Adrenal gland (tissue), 9 donors: ENCODE measurements at regions not wholly inside any gene's neighbourhood (a gene's known extent, or its start where the extent isn't known, plus 50 kb on each side); places are given as distances from the start of the nearest gene placed in this dataset.
"Not testable (repeated sequence)": the region's sequence is repeated elsewhere in the genome, so short reads cannot be mapped to it uniquely, and the experiment has no call there.

Experiments
- DNase-seq, 7 donors: peaks; one replicate each; pipeline ENCODE4 v3.0.0-alpha.2; 2019 to 2020
- H3K27ac ChIP-seq, 5 donors: fragments of 200-600 bp; sonication (generic) in 4 of 5; 1 replicate in 3 of 5; 2 replicates in 2 of 5; pipeline versions ENCODE4 v1.5.1 to v1.8.0; 2016 to 2020; ENCODE audit warnings: mild to moderate bottlenecking in 1 of 5
- H3K27me3 ChIP-seq: fragments of 200-600 bp; 2 replicates; pipeline ENCODE4 v1.8.0; 2021
- H3K36me3 ChIP-seq, 2 donors: fragments of 200-600 bp; replicated peaks in 1 of 2; 1 replicate in 1 of 2; 2 replicates in 1 of 2; pipeline versions ENCODE4 v1.5.1 to v1.8.0; 2018 to 2022
- H3K4me1 ChIP-seq, 2 donors: fragments of 200-600 bp; replicated peaks in 1 of 2; 1 replicate in 1 of 2; 2 replicates in 1 of 2; pipeline versions ENCODE4 v1.5.1 to v1.8.0; 2018 to 2021
- H3K4me3 ChIP-seq, 4 donors: fragments of 200-600 bp; sonication (generic) in 3 of 4; one replicate each; pipeline ENCODE4 v1.5.1; 2016 to 2018
- H3K9me3 ChIP-seq, 3 donors: fragments of 200-600 bp; sonication (generic) in 1 of 3; replicated peaks in 1 of 3; 1 replicate in 2 of 3; 2 replicates in 1 of 3; pipeline versions ENCODE4 v1.5.1 to v1.8.0; 2016 to 2021
- CTCF ChIP-seq, 6 experiments: fragments of 450-650 bp in 4 of 6; fragments of 200-600 bp in 2 of 6; sonication (generic) in 1 of 6; IDR thresholded peaks; 1 replicate in 5 of 6; 2 replicates in 1 of 6; pipeline versions ENCODE4 v1.5.1 to v1.8.0; 2016 to 2021; ENCODE audit warnings: antibody characterized with exemption in 6 of 6, mild to moderate bottlenecking in 2 of 6, moderate library complexity in 1 of 6
- POLR2A ChIP-seq, 2 donors: fragments of 450-650 bp; IDR thresholded peaks; one replicate each; pipeline ENCODE4 v1.6.1; 2017; ENCODE audit warnings: antibody characterized with exemption in 2 of 2, mild to moderate bottlenecking in 2 of 2, moderate library complexity in 1 of 2
- WGBS, 4 donors: extraction: QIAGEN DNeasy Blood & Tissue Kit in 2 of 4; methylation state at CpG; one replicate each; pipeline versions ENCODE4 v1.1.5 to v1.1.7; 2013 to 2017; 5-methylcytosine and 5-hydroxymethylcytosine counted together
- intact Hi-C, 2 donors: fragments of 100-400 bp; cut with DNase I; formaldehyde crosslinking; loops; one replicate each; pipeline versions ENCODE4 v1.14.1 to v1.15.0; 2022 to 2023
- donor health status: healthy with polysubstance abuse.
- donor health status: Bipolar disorder and iron deficiency.
- donor health status: DM: yes; HTN: yes; CAD: no.
- donor health status: DM: no; HTN: no; CAD: no.
- donor health status: DM: no; HTN: no; CAD: no.

GRCh38 chr2:239647052-239647819, 246.4 kb upstream of the HDAC4 start:
- intact Hi-C loops, result no loop called here
- H3K4me1 ChIP-seq, result no peaks in the 10 kb centered on the region
- no peaks in the 10 kb centered on the region for H3K9me3 ChIP-seq
- H3K27ac ChIP-seq, result no peak overlapping the region
- WGBS, 4 donors, result 71 to 76% (median 72%) methylated on average over 9 of the region's 9 CpGs
- H3K4me3 ChIP-seq, result no peak overlapping the region
- no peak for DNase-seq
- H3K27me3 ChIP-seq, result peaks cover 16% of the 10 kb centered on the region
- no peak for TF ChIP-seq POLR2A (IDR thresholded peaks at IDR 0.05)
- no peak for TF ChIP-seq CTCF (IDR thresholded peaks at IDR 0.05)
- H3K36me3 ChIP-seq, result no peaks in the 10 kb centered on the region

- peak in 1 of 7 donors; percentile 11 for DNase-seq
- no peaks in the 10 kb centered on the region for H3K9me3 ChIP-seq
- H3K4me1 ChIP-seq, result no peaks in the 10 kb centered on the region
- H3K4me3 ChIP-seq, result no peak overlapping the region
- H3K27ac ChIP-seq, result no peak overlapping the region
- H3K36me3 ChIP-seq, result no peaks in the 10 kb centered on the region
- WGBS, 4 donors, result 79 to 81% (median 79%) methylated on average over 14 of the region's 14 CpGs
- no peak for TF ChIP-seq CTCF (IDR thresholded peaks at IDR 0.05)
- TF ChIP-seq POLR2A (IDR thresholded peaks at IDR 0.05), result no peak
- peaks cover 16% of the 10 kb centered on the region for H3K27me3 ChIP-seq
- intact Hi-C loops, result no loop called here
Measured at GRCh38 chr2:239646184-239646583, 245.4 kb upstream of the HDAC4 start.

GRCh38 chr2:239644594-239644993, 243.8 kb upstream of the HDAC4 start:
- 84 to 100% (median 86%) methylated on average over 1 to 10 of the region's 25 CpGs for WGBS, 4 donors
- DNase-seq, H3K36me3 ChIP-seq, H3K9me3 ChIP-seq, H3K4me3 ChIP-seq, H3K4me1 ChIP-seq, intact Hi-C loops, H3K27ac ChIP-seq: not testable (repeated sequence)
- H3K27me3 ChIP-seq, result peaks cover 16% of the 10 kb centered on the region

GRCh38 chr2:239644011-239644410, 243.2 kb upstream of the HDAC4 start:
- TF ChIP-seq POLR2A (IDR thresholded peaks at IDR 0.05), result no peak
- no peak for TF ChIP-seq CTCF (IDR thresholded peaks at IDR 0.05)
- Histone ChIP-seq H3K4me3 (no peak overlapping the region), H3K27me3 (peaks cover 16% of the 10 kb centered on the region), H3K9me3 (no peaks in the 10 kb centered on the region), H3K4me1 (no peaks in the 10 kb centered on the region), H3K27ac (no peak overlapping the region), H3K36me3 (no peaks in the 10 kb centered on the region)
- peak in 2 of 7 donors; percentile 15 to 45 for DNase-seq
- WGBS, 4 donors, result 45 to 77% (median 48%) methylated on average over 3 to 7 of the region's 7 CpGs
- intact Hi-C loops, result no loop called here
